ENCODE measurements at regions not wholly inside any gene's neighbourhood (a gene's known extent, or its start where the extent isn't known, plus 50 kb on each side); places are given as distances from the start of the nearest gene placed in this dataset.
"Not testable (repeated sequence)": the region's sequence is repeated elsewhere in the genome, so short reads cannot be mapped to it uniquely, and the experiment has no call there.

DNA sequence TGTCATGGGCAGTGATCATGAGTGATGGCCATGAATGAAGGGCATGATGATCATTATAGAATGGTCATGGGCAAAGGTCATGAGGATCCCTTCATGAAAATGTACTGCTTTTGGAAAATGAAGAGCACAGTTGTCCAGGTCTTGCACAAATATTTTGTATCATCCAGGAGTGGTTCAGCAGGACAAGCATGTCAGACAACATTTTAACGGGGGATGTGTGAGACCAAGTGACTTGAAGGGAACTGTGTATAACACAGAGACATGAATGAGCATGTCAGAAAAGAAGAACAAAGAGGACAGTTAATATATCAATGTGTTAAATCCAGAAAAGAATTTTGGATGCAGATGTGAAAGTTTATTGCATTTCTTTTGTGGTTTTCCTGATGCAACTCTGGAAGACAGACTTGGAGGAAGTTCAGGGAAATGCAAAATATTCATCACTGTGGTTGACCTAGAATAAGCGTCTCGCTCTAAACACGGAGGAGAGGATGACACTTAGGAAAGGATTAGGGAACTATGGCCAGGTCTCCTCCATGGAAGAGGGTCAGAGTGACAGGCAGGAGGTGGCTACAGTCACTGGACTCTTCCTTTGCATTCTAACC is 116.1 kb upstream of the IRX4 start:
- no peak for DNase-seq

DNA sequence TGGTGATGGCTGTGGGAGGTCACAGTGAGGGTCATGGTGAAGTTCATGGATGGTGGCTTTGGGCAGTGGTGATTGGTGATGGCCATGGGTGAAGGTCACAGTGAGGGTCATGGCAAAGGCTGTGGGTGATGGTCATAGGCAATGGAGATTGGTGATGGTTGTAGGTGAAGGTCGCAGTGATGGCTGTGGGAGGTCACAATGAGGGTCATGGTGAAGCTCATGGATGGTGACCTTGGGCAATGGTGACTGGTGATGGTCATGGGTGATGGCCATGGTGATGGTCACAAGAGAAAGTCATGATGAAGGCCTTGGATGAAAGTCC is 115.6 kb upstream of the IRX4 start:
- no peak for DNase-seq

DNA sequence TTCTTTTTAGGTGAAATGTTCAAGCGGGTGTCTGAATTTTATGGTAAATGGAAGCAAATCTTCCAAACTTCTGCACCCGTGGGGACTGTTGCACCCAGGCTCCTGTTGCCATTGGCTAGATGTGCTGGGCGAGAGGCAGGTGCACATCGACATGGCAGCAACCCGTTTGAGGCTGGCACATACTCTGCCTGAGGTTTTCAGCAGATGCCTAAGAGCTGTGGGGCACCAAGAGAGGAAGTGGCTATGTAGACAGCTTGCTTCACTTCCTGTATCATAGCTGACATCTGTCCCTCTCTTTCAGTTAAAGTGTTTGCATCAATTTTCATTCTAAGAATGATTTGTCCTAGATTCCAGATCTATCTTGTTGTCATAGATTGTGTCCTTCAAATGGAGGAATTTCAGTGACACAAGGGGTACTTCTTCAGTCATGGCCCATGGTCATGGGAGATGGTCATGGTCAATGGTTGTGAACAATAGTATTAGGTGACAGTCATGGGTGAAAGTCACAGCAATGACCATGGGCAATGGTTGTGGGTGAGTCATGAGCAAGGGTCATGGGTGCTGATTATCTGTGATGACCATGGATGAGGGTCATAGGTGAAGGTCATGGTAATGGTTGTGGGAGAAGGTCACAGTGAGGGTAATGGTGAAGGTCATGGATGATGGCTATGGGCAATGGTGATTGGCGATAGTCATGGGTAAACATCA is 115.1 kb upstream of the IRX4 start:
- no peak for DNase-seq

DNA sequence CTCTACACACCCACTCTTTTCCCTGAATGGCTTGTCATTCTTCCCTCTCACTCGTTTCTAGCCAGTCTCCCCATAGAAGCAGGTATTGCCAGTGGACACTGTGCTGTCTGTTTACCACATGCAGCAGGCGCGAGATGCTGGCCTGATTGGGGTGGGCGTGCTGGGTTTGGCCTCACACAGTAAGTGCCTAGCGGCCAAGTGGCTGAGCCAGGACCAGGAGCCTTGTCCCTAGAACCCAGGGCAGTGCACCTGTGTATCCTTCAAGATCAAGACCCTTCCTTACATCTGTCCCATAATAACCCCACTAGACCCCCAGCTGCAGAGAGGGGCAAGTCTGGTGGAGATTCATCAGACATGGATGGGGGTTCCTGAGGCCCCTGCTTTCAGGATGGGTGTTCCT is 112.8 kb upstream of the IRX4 start:
- no peak for DNase-seq

DNA sequence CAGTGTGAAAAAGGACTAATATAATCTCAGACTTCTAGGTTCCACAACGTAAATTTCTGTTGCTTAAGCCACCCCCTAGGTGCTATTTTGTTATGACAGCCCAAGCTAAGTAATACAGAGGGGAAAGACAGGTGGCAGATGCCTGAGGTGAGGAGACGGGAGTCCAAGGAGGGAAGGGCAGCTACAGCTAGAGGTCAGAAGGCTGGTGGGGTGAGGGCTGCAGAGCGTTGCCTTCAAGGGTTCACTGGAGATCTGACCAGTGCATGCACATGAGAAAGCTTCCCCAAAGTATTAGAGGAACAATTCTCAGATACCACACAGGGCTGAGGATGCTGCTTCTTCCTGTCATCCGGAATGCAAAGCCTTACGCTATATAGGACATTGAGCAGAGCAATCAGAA is 104.7 kb upstream of the IRX4 start:
- DNase-seq = no peak

DNA sequence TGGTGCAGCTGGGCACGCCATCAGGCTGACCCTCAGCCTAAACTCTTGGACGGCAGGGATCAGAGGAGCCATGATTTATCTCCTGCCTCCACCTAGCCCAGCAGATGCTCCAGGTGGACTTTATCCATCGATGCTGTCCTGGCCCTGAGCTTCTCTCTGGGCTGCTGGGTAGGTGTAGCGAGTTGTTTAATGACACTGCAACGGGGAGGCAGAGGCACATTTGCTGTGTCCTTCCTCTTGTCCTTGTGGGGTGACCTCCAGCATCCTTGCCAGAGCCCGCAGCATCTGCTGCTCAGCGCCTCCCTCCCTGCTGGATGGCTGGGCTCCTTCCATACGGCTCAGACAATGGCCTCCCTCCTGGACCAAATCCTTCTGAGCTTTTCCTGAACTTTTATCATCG is 103.1 kb upstream of the IRX4 start:
- DNase-seq = no peak

DNA sequence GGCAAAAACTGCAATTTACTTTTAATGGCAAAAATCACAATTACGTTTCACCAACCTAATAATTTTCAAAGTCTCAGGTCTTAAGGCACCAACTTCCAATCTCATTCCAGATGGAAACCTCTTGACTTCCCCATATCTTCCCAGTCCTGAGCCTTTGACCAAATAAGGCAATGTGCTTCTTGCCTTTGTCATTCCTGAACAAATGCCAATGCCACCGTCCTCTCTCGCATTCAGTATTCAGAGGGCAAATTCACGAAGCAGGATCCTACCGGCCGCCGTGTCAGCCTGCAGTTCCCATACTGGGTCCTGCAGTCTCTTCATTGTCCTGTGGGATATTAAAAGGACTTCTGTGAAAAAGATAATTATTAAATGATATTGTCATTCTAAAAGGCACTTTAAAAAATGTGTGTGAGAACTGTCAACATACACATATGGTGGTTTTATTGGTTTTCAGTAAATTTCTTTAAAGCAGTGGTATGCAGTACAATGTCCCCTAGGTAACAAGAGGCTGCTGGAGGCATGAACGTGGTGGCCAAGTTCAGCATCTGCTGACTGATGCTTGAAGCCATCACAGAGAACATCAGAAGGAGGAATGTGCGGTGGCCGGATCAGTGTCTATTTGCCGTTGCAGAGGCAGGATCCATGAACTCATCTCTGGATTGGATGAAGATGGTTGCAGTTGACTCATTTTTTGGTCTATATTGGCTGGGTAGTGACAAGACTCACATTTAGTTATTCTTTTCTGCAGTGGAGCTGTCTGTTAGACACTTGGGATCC is 101.4 kb upstream of the IRX4 start:
- no peak for DNase-seq

DNA sequence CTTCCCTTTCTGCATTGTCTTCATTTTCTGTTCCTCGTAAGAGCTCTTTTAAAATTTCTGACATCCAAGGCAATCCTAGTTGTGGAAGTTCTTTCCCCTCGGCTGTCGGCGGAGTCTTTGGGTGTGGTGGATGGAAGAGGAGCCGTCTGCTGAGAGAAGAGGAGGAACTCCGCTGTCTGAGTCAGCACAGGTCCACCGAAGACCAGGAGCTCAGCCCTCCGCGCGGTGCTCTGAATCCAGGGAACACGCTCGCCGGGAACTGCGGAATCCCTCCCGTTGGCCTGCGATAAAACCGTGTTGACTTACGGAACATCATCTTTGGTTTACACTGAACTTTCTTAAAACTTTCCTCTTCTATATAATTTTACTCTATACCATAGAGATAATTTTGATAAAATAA is 100.7 kb upstream of the IRX4 start:
- no peak for DNase-seq

DNA sequence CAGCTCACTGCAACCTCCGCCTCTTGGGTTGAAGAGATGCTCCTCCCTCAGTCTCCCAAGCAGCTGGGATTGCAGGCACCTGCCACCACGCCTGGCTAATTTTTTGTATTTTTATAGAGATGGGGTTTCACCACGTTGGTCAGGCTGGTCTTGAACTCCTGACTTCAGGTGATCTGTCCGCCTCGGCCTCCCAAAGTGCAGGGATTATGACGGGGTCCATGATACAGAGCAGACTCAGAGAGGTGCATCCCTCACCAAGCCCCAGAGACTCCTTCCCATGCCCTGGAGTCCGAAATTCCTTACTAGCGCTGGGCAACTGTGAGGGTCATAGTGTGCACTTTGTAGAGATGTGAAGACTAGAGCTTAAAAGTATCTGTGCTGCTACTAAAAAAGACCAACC is 99.8 kb upstream of the IRX4 start:
- not testable (repeated sequence) for DNase-seq

DNA sequence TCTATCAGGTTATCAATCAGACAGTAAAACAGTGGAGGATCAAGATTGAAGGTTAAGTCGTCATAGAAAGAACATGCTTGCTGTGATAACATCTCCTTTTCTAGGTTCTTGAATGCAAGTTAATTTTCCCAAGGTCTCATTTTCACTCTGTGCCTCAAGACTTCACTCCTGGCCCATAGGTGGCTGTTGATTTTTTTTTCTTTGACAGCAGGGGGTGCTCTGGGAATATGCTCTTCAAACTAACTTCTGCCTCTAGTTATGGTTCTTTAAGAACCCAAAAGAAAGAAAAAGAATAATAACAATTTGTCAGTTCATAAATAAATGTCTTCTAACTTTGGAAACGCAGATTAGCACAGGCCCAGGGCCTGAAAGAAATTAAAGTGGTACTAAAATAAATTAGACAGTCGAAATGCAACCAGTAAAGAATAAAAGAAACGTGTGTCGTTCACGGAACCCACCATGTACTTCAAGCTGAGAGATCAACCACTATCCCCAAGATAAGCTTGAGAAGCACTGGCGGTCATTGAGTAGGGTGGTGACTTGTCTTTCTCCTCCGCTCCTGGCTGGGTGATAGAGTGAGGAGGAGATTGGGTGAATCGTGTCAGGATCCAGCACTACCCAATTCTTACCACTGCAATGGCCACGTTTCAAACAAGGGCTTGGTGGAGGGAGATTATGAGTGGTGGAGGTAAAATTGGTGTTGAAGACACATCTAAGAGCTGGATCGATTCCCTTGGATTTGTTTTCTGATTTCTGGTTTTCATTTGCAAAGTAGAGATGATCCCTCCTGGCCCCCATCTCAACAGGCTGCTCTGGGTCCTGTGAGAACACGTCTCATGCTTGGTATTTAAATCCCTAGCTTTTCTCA is 93.4 kb upstream of the IRX4 start:
- no peak for DNase-seq

DNA sequence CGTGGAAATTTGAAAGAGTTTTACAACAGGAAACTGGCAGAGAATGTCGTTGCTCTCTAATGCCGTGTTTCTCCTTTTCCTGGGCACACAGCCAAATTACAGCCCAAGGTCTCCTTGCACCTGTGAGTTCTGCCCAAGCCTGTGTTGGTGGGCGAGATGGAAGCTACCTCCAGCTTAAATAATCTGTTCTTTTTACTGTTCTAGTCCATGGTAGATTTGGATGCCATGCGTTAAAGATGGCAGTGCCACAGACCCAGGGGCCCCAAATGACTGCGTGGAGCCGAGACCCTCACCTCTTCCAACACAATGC is 92.6 kb upstream of the IRX4 start:
- DNase-seq = no peak

DNA sequence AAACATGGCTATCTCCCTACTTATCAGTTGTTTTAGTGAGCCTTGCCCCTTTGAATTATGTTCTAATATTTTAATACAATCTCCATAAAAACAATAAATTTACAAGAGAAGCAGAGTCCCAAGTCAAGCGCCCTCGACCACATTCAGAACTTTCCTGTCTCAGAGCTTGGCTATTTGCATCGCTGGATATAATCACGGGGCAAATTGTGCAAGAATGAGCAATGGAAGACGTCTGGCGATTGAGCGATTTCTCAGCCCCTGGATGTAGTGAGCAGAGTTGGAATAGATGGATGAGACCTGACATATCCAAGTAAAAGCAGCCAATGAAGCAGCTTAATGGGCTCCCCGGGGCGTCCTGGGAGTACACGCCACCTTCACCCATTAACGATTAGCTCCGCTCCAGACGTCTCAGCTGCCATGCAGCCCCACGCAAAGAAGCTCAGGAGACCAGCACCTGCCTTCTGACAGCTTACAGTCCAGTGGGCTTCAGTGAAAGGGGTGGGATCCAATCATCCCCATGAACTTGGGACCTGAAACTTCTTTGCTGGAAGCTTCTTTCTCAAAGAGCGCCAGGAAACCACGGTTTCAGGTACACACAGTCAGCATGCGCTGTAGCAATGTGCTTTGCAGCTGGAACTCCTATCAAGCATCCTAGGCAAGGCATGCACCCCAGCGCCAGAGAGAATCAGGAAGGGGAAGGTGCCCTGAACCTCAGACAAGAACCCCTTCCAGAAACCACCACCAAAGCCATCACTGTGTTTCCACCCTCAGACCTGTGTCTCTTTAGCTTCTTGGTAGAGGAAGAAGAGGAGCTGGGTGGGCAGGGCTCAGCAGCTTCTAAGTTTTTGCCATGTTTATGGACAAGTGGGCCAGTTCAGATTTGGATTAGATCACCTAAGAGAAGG is 92.0 kb upstream of the IRX4 start:
- no peak for DNase-seq

DNA sequence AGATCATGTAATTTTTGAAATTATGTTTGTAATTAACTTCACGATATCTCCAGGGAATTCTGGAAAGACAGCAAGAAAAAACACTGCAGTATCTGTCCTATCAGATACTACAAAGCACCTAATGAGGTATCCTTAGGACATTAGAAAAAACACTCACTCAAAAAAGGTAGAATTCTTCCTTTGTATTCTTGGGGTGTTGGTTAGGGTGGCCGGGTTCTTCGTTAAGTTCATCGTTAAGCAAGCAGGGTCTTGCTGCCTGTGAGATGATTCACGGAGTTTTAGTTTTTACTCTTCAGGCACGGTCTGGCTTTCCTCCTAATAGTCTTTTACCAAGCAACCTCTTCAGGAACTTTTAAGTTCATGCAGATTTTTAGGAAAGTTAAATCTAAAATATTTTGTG is 91.4 kb upstream of the IRX4 start:
- no peak for DNase-seq

DNA sequence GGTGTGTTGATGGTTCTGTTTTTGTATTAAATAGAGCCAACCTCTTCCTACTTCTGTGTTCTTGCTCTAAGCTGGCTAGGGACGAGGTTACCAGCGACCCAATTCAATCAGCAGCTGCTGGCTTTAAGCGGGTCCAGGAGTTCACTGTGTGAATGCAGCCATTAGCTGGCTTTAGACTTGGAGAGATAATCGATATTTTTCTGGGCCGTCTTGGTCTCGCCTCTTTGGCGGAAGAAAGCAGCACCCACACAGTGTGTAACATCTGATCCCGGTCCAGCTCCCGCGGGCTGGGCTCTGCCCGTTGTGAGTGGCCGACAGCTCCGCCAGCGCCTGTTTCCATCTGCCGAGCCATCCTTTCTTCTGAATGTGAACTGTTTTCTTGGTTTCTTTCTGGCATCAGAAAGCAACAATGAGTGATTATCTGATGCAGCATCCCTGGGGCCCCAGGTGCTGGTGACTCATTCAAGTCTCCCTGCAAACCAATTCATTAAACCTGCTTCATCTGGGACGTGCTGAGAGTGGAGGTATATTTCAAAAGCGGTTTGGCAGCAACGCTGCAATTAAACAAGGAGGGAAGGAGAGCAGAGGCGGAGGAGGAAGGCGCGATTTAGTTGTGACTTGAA is 90.8 kb upstream of the IRX4 start:
- no peak for DNase-seq

DNA sequence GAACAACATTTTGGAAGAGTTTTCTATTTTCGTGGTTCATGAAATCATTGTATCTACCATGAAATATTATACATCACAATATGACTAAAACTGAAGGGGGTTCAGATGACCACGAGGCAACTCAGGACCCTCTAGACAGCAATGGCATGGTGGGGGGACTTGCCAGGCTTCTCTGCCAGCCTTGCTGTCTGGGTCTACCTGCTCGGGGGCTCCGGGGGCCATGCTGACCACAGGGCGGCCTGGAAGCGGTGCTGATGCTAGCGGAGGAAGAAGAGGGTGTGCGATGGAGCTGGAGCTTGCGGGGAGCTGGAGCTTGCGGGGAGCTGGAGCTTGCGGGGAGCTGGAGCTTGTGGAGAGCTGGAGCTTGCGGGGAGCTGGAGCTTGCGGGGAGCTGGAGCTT is 89.2 kb upstream of the IRX4 start:
- DNase-seq = no peak

DNA sequence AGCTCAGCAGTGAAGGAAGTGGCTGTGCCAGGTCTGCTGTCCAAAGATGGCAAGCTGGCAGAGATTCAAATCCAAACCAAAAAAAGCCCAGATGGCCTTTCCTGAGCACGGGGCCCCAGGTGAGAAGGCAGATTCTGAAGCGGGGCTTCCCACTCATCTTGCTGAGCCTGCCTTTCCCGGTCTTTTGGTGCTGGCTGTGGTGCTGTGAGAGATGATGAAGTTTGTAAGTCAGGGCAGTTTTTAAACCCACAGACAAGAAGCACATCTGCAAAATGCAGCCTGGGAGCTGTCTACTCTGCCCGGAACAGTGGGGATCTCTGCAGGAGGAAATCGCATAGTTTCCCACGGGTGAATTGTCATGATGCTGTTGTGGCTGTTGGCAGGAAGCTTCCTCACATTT is 85.0 kb upstream of the IRX4 start:
- no peak for DNase-seq

DNA sequence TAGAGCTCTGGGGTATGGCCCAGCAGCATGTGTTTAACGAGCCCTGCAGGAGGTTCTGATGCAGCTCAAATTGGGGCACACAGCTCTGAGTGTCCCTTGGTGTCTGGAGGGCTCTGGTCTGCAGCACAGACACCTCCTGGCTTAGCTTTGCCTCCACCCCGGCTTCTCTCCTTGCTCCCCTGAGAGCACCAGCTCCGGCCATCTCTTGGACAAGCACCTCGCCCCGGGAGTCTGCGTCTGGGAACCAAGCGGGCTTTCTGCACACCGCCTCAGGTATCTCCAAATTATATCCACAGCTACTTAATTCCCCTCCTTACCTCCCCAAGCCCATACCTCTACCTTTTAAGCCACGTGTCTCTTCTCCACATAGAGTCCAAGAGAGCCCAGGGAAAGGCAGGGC is 83.7 kb upstream of the IRX4 start:
- DNase-seq = no peak

DNA sequence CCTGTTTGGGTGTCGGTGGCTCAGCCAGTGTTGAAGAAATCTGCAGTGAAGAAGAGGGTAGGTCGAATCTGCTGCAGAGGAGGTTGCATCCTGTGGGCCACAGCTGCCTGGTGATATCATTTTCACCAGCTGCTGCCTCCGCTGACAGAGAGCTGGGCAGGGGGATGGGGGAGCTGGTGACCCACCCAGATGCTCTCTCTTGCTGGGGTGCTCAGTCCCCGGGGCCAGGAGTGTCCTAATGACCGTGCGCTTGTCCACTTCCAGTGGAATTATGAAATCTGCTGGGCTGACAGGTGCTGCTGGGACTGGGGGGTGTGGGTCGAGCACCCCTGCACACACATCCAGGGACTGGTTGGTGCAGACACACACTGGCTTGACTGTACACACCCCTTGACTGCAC is 83.2 kb upstream of the IRX4 start:
- no peak for DNase-seq

DNA sequence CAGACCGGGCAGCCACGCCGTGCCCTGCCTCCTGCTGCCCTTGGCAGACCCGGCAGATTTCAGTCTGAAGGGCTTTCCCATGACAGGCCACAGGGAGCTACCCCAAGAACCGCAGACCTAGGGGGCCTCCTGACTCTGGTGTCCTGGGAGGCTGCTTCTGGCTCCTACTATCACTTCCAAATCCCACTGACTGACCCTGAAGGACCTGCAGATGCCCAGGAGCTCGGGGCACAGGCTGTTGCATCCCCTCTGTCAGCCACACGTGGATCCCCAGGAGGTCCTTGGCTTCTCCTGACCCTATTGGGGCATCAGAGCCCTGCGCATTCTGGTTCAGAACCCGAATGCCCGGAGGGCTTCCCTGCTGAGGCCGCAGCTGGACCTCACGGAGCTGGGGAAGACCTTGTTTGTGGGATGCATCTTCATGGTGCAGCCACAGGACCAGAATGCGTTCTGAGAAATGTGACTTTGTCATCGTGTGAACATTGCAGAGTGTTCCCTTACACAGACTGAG is 81.3 kb upstream of the IRX4 start:
- no peak for DNase-seq

DNA sequence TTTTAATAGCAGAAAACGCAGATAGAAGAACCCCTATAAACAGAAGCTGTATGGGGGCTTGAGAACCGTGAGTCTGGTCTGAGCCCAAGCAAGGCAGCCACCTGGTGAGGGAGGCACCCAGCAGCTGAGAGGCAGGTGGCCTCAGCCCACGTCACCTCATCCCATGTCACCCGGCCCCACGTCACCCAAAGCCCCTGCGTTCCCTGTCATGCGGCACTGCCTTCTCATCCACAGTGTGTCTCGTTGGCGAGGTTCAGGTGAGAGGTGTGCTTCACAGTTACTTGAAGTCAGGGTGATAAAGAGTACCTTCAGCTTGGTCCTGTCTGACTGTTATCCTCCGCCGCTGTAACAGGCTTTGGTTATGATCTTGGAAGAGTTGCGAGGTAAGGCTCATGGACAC is 80.6 kb upstream of the IRX4 start:
- no peak for DNase-seq

DNA sequence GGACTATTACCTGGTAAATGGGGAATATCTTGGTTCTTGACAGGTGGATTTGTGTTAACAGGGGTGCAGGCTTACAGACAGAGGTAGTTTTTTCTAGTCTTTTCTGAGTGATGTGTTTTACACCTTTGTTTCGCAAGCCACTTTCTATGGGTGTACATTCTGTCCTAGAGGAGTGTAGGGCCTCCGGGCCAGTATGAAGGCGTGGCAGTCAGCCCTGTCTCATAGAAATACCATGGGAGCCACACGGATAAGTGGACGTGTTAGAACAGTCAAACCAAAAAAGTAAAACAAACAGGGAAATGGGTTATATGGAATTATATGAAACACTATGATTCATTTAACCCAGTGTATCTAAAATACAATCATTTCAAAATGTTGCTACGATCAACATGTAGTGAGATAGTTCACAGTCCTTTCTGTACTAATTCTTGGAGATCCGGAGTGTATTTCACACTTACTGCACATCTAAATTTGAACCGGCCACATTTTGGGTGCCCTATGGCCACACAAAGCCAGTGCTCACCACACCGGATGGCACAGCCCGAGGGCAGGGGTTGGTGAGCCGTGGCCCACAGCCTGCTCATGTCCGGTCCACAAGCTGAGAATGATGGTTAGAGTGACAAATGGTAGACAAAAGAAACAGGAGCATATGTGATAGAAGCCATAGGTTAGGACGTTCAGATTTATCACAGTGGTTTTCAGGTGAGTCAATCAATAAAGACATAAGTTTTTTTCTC is 80.1 kb upstream of the IRX4 start:
- DNase-seq = no peak
